ENCODE measurements at regions not wholly inside any gene's neighbourhood (a gene's known extent, or its start where the extent isn't known, plus 50 kb on each side); places are given as distances from the start of the nearest gene placed in this dataset.

DNA sequence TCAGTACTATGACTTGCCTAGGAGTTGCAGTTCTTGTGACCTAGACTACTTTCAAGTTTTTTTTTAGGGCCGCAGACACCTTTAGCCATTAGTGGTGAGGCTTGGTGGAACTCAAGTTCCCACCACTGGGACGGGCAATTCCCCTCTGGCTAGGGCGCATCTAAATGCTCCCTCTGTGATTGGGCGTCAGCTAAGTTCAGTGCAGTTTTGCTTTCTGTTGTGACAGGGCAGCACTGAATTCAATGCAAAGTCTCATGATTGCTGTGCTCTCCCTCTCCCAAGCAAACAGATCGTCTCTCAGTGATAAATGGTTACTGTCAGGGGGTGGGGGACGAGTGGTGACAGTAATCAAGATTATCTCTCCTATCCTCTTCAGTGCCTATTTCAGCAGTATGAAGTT is 52.7 kb upstream of the FRMPD3 start:
- Histone ChIP-seq H3K36me3 (ENCODE audit: control insufficient read depth, insufficient read depth, low read length) (no peaks in the 10 kb centered on the region), H3K4me3 (ENCODE audit: low read depth, low read length) (no peak overlapping the region), H3K27me3 (ENCODE audit: control insufficient read depth, insufficient read depth, low read length) (no peaks in the 10 kb centered on the region)
- no peak for DNase-seq (ENCODE audit: low read depth)
- TF ChIP-seq, protein P1, sequence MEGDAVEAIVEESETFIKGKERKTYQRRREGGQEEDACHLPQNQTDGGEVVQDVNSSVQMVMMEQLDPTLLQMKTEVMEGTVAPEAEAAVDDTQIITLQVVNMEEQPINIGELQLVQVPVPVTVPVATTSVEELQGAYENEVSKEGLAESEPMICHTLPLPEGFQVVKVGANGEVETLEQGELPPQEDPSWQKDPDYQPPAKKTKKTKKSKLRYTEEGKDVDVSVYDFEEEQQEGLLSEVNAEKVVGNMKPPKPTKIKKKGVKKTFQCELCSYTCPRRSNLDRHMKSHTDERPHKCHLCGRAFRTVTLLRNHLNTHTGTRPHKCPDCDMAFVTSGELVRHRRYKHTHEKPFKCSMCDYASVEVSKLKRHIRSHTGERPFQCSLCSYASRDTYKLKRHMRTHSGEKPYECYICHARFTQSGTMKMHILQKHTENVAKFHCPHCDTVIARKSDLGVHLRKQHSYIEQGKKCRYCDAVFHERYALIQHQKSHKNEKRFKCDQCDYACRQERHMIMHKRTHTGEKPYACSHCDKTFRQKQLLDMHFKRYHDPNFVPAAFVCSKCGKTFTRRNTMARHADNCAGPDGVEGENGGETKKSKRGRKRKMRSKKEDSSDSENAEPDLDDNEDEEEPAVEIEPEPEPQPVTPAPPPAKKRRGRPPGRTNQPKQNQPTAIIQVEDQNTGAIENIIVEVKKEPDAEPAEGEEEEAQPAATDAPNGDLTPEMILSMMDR (IDR thresholded peaks at IDR 0.05; ENCODE audit: insufficient read depth, low read length, poor library complexity, severe bottlenecking) = no peak

- DNase-seq (ENCODE audit: low read depth) = no peak
- no peaks in the 10 kb centered on the region for H3K36me3 ChIP-seq (ENCODE audit: control insufficient read depth, insufficient read depth, low read length)
- H3K27me3 ChIP-seq (ENCODE audit: control insufficient read depth, insufficient read depth, low read length) = no peaks in the 10 kb centered on the region
- H3K4me3 ChIP-seq (ENCODE audit: low read depth, low read length) = no peak overlapping the region
- TF ChIP-seq, protein P1 (IDR thresholded peaks at IDR 0.05; ENCODE audit: insufficient read depth, low read length, poor library complexity, severe bottlenecking) = no peak
Observed at GRCh38 chrX:107398115-107398514, 51.3 kb upstream of the FRMPD3 start.

Data from kidney epithelial cell (primary cell).